Kidney epithelial cell (primary cell): ENCODE measurements at regions not wholly inside any gene's neighbourhood (a gene's known extent, or its start where the extent isn't known, plus 50 kb on each side); places are given as distances from the start of the nearest gene placed in this dataset.
A peak's percentile ranks its signal among the peaks of the same experiment; 100 is the strongest.

Experiments
- DNase-seq: peaks from one replicate; pipeline ENCODE4 v3.0.0-alpha.2; 2010; ENCODE audit warnings: low read depth
- H3K27me3 ChIP-seq: 2 replicates; pipeline ENCODE4 v1.6.0; 2011; ENCODE audit warnings: low read length; ENCODE audit not compliant: control insufficient read depth, insufficient read depth
- H3K36me3 ChIP-seq: 2 replicates; pipeline ENCODE4 v1.5.1; 2011; ENCODE audit warnings: low read length; ENCODE audit not compliant: control insufficient read depth, insufficient read depth
- H3K4me3 ChIP-seq: 2 replicates; pipeline ENCODE4 v1.5.1; 2011; ENCODE audit warnings: low read depth, mild to moderate bottlenecking, control low read depth, low read length
- CTCF ChIP-seq: IDR thresholded peaks from 2 replicates; pipeline ENCODE4 v1.5.1; 2011; ENCODE audit warnings: mild to moderate bottlenecking, moderate library complexity, low read length, control low read depth, inconsistent platforms; ENCODE audit not compliant: insufficient read depth, poor library complexity, severe bottlenecking

- Histone ChIP-seq H3K4me3 (no peak overlapping the region), H3K36me3 (no peaks in the 10 kb centered on the region), H3K27me3 (no peaks in the 10 kb centered on the region)
- no peak for DNase-seq
- TF ChIP-seq CTCF, result no peak
Observed at GRCh38 chr1:4345094-4345493, 309.3 kb upstream of the AJAP1 start.

- no peaks in the 10 kb centered on the region for H3K36me3 ChIP-seq
- no peaks in the 10 kb centered on the region for H3K27me3 ChIP-seq
- no peak for TF ChIP-seq CTCF
- no peak overlapping the region for H3K4me3 ChIP-seq
- peak; percentile 18 for DNase-seq
Observed at GRCh38 chr1:4346131-4346530, 308.3 kb upstream of the AJAP1 start.

GRCh38 chr1:4351453-4351852 lies 303.0 kb upstream of the AJAP1 start:
- no peaks in the 10 kb centered on the region for H3K27me3 ChIP-seq
- H3K36me3 ChIP-seq, result no peaks in the 10 kb centered on the region
- DNase-seq, result no peak
- H3K4me3 ChIP-seq, result no peak overlapping the region
- TF ChIP-seq CTCF, result no peak

- H3K36me3 ChIP-seq, result no peaks in the 10 kb centered on the region
- DNase-seq, result no peak
- TF ChIP-seq CTCF, result no peak
- H3K27me3 ChIP-seq, result no peaks in the 10 kb centered on the region
- H3K4me3 ChIP-seq, result no peak overlapping the region
Observed at GRCh38 chr1:4353090-4353856, 301.1 kb upstream of the AJAP1 start.

GRCh38 chr1:4355839-4356238 lies 298.6 kb upstream of the AJAP1 start:
- Histone ChIP-seq H3K27me3 (no peaks in the 10 kb centered on the region), H3K4me3 (no peak overlapping the region), H3K36me3 (no peaks in the 10 kb centered on the region)
- no peak for TF ChIP-seq CTCF
- no peak for DNase-seq
